ENCODE measurements at regions not wholly inside any gene's neighbourhood (a gene's known extent, or its start where the extent isn't known, plus 50 kb on each side); places are given as distances from the start of the nearest gene placed in this dataset.
"Not testable (repeated sequence)": the region's sequence is repeated elsewhere in the genome, so short reads cannot be mapped to it uniquely, and the experiment has no call there.

DNA sequence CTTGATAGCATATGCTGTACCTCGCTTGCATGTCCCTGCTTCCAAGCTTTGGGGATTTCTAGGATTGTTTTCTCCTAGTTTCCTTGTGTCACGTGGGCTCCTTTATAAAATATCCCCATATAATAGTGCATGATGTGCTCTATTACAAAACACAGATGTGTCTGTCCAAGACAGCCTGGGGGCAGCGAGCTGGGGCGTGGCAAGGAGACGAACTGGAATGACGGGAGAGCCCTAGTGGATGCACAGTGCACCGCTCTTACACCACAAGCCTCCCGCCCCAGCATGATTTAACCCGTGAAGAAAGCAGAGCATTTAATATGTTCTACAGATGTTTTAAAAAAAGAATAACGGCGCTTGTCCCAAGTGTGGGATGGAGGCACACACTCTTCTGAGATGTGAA lies 169.7 kb downstream of the BCL2L11 start:
- H3K36me3 ChIP-seq; H3K4me3 ChIP-seq; H3K27me3 ChIP-seq; intact Hi-C loops (cut with DNase I); H3K9me3 ChIP-seq; H3K4me1 ChIP-seq; H3K27ac ChIP-seq; DNase-seq: not testable (repeated sequence)
- WGBS, 2 donors: 15 to 56% methylated on average over 4 to 7 of the region's 11 CpGs
- TF ChIP-seq, protein P1, sequence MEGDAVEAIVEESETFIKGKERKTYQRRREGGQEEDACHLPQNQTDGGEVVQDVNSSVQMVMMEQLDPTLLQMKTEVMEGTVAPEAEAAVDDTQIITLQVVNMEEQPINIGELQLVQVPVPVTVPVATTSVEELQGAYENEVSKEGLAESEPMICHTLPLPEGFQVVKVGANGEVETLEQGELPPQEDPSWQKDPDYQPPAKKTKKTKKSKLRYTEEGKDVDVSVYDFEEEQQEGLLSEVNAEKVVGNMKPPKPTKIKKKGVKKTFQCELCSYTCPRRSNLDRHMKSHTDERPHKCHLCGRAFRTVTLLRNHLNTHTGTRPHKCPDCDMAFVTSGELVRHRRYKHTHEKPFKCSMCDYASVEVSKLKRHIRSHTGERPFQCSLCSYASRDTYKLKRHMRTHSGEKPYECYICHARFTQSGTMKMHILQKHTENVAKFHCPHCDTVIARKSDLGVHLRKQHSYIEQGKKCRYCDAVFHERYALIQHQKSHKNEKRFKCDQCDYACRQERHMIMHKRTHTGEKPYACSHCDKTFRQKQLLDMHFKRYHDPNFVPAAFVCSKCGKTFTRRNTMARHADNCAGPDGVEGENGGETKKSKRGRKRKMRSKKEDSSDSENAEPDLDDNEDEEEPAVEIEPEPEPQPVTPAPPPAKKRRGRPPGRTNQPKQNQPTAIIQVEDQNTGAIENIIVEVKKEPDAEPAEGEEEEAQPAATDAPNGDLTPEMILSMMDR (IDR thresholded peaks at IDR 0.05): peak in 2 of 6 experiments; percentile 8 to 18

GRCh38 chr2:111291566-111291965 lies 170.9 kb downstream of the BCL2L11 start:
- H3K36me3 ChIP-seq; H3K27me3 ChIP-seq; H3K4me3 ChIP-seq; H3K4me1 ChIP-seq; DNase-seq; H3K9me3 ChIP-seq; H3K27ac ChIP-seq; intact Hi-C loops (cut with DNase I): not testable (repeated sequence)
- 42 to 50% methylated on average over 2 to 3 of the region's 6 CpGs for WGBS, 2 donors

DNA sequence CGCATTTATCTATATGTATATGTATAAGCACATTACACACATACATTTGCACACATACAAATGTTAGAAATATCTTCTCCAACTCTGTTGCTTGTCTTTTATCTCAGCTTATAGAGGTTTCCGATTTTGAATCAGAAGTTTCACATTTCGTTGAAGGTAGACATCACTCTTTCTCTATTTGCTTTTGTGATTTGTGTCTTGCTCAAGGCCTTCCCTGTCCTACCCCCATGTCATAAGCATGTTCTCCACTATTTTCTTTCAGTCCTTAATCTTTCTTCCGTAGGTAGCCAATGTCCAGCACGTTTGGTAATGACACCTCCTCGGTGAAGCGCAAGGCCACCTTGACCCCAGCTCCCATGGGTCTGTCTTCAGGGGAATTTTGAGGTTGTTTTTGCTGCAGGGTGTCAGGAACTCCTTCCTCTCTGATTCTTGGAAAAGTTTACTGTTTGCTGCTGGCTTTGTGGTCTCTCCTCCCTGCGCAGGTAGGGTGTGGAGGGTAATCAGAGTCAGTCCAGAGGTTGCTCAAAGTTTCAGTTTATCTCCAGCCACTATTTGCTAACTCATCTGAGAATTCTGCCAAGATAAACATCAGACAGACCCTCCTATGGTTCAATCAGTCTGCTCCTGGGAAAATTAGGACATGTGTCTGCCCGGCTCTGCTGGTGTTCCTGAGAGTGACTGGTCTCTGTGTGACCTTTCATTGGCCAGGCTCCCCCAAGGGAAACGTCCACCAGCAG lies 171.7 kb downstream of the BCL2L11 start:
- 76 to 79% methylated on average over 6 of the region's 10 CpGs for WGBS, 2 donors
- intact Hi-C loops (cut with DNase I); H3K27ac ChIP-seq; H3K4me3 ChIP-seq; H3K9me3 ChIP-seq; H3K27me3 ChIP-seq; H3K36me3 ChIP-seq; DNase-seq; H3K4me1 ChIP-seq: not testable (repeated sequence)

- intact Hi-C loops (cut with DNase I); DNase-seq; H3K27ac ChIP-seq; H3K27me3 ChIP-seq; H3K4me3 ChIP-seq; H3K9me3 ChIP-seq; H3K36me3 ChIP-seq; H3K4me1 ChIP-seq: not testable (repeated sequence)
- no CpG with 5 or more reads among the region's 7 CpGs for WGBS, 2 donors
Measured at GRCh38 chr2:111294699-111295098, 174.0 kb downstream of the BCL2L11 start.

DNA sequence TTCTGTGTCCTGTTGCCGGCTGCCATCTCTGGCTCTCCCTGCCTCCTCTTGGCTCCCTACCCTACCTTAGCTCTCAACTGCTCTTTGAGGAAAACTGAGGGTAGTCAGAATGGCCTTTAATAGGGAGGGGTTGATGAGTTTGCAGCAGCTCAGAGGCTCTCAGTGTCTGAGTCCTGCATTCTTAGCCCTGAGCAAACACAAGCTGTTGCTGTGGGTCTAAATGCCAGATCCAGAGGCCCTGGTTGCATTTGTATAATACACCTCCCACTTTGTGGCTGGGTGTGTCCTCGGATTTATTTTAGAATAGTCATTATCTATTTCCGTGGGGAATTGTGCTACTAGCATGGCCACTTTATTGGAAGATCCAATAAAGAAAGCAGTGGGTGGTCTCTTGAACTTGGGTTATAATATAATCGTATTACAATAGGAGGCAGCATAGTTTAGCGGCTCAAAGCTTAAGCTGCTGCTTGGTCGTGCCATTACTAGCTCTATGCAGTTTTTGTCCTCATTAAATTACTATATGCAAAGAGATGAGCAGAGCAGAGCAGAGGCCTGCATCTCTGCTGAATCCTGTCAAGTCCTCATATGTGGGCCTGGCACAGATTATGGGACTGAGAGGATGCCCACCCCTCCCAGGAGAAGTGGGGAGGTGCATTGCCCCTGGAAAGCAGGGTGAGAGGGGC lies 175.5 kb downstream of the BCL2L11 start:
- H3K4me3 ChIP-seq; H3K4me1 ChIP-seq; H3K36me3 ChIP-seq; H3K27ac ChIP-seq; H3K27me3 ChIP-seq; DNase-seq; H3K9me3 ChIP-seq; intact Hi-C loops (cut with DNase I): not testable (repeated sequence)
- 91 to 96% methylated on average over 4 of the region's 6 CpGs for WGBS, 2 donors

- DNase-seq; intact Hi-C loops (cut with DNase I); H3K36me3 ChIP-seq; H3K4me3 ChIP-seq; H3K27me3 ChIP-seq; H3K27ac ChIP-seq; H3K4me1 ChIP-seq; H3K9me3 ChIP-seq: not testable (repeated sequence)
Measured at GRCh38 chr2:111297128-111297527, 176.4 kb downstream of the BCL2L11 start.

DNA sequence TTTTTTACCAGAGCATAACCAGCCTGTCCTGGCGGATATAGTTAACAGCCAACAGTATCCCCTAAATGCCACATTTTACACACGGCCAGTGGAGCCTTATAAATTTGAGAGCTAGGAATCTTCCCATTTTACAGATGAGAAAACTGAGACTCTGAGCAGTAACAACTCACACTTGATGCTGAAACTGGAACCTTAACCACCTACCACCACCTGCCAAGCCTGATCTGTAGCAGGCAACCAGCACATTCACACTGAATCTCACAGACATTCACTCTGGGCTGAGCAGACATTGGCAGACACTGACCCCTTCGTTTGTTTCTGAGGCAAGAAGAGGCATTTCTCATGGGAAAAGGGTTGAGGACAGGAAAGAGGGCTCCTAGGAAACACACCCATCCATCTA lies 178.2 kb downstream of the BCL2L11 start:
- H3K27me3 ChIP-seq; DNase-seq; H3K9me3 ChIP-seq; H3K36me3 ChIP-seq; H3K4me1 ChIP-seq; intact Hi-C loops (cut with DNase I); H3K4me3 ChIP-seq; H3K27ac ChIP-seq: not testable (repeated sequence)
- 92 to 100% methylated on average over 2 of the region's 3 CpGs for WGBS, 2 donors

- intact Hi-C loops (cut with DNase I); H3K36me3 ChIP-seq; DNase-seq; H3K27me3 ChIP-seq; H3K4me1 ChIP-seq; H3K27ac ChIP-seq; H3K4me3 ChIP-seq; H3K9me3 ChIP-seq: not testable (repeated sequence)
- 67 to 93% methylated on average over 1 to 2 of the region's 2 CpGs for WGBS, 2 donors
Measured at GRCh38 chr2:111299635-111300034, 178.9 kb downstream of the BCL2L11 start.

GRCh38 chr2:111301677-111302076 lies 181.0 kb downstream of the BCL2L11 start:
- intact Hi-C loops (cut with DNase I); H3K9me3 ChIP-seq; H3K4me3 ChIP-seq; H3K36me3 ChIP-seq; H3K27me3 ChIP-seq; DNase-seq; H3K27ac ChIP-seq; H3K4me1 ChIP-seq: not testable (repeated sequence)
- WGBS, 2 donors: no CpG with 5 or more reads among the region's 3 CpGs

- H3K27ac ChIP-seq; intact Hi-C loops (cut with DNase I); H3K4me1 ChIP-seq; H3K9me3 ChIP-seq; DNase-seq; H3K27me3 ChIP-seq; H3K36me3 ChIP-seq; H3K4me3 ChIP-seq: not testable (repeated sequence)
- 50 to 92% methylated on average over 2 to 4 of the region's 7 CpGs for WGBS, 2 donors
Measured at GRCh38 chr2:111302397-111303218, 181.9 kb downstream of the BCL2L11 start.

DNA sequence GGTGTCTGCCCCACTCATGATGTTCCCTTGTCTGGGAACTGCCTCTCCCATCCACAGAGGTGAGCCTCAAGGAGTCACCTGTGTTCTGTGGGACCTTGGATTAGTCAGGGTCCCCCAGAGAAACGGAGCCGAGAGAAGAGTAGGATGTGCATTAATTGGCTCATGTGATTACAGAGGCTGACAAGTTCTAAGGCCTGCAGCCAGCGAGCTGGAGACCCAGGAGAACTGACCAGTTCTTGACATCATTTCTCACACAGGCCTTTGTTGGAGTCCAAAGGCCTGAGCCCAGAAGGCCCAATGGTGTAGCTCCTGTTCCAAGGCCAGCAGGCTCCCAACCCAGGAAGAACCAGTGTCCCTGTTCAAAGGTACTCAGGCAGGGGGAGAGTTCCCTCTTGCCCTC lies 186.6 kb downstream of the BCL2L11 start:
- intact Hi-C loops (cut with DNase I); H3K4me3 ChIP-seq; DNase-seq; H3K27ac ChIP-seq; H3K9me3 ChIP-seq; H3K36me3 ChIP-seq; H3K27me3 ChIP-seq; H3K4me1 ChIP-seq: not testable (repeated sequence)
- no CpG with 5 or more reads among the region's 3 CpGs for WGBS, 2 donors

All from esophagus squamous epithelium (tissue), 5 donors.